SU-DHL-6 (cell line): ENCODE measurements at regions not wholly inside any gene's neighbourhood (a gene's known extent, or its start where the extent isn't known, plus 50 kb on each side); places are given as distances from the start of the nearest gene placed in this dataset.

Source experiments
- H2AFZ ChIP-seq: fragments of 200-600 bp; sonication (generic); 2 replicates; pipeline ENCODE4 v1.6.1; 2014; ENCODE audit warnings: low read depth, mild to moderate bottlenecking, moderate library complexity, mixed read lengths, antibody characterized with exemption, low read length; ENCODE audit not compliant: severe bottlenecking
- H3F3A ChIP-seq: fragments of 200-600 bp; shearing (Covaris generic); 2 replicates; pipeline ENCODE4 v1.6.0; 2016; ENCODE audit warnings: antibody characterized with exemption, mild to moderate bottlenecking; ENCODE audit not compliant: insufficient read depth
- H3K27ac ChIP-seq: fragments of 200-600 bp; sonication (generic); 2 replicates; pipeline ENCODE4 v1.5.1; 2016; ENCODE audit warnings: low read depth, mild to moderate bottlenecking, low read length, moderate library complexity, mixed read lengths
- H3K27me3 ChIP-seq: fragments of 200-600 bp; sonication (generic), shearing (Covaris generic); 2 replicates; pipeline ENCODE4 v1.6.0; 2014; ENCODE audit warnings: mild to moderate bottlenecking, low read length
- H3K36me3 ChIP-seq: fragments of 200-600 bp; sonication (generic); 2 replicates; pipeline ENCODE4 v1.6.1; 2014; ENCODE audit warnings: mild to moderate bottlenecking, low read length, mixed read lengths
- H3K4me2 ChIP-seq: fragments of 300-600, 200-600 bp; shearing (Covaris generic), sonication (generic); 2 replicates; pipeline ENCODE4 v1.6.0; 2014; ENCODE audit warnings: low read length, low read depth, mild to moderate bottlenecking; ENCODE audit not compliant: poor library complexity, severe bottlenecking
- H3K4me3 ChIP-seq: fragments of 200-600 bp; sonication (generic); 2 replicates; pipeline ENCODE4 v1.5.1; 2014; ENCODE audit warnings: antibody characterized with exemption, low read length, mild to moderate bottlenecking, mixed read lengths; ENCODE audit not compliant: insufficient read depth, poor library complexity, severe bottlenecking
- H3K79me2 ChIP-seq: fragments of 200-600 bp; sonication (generic); 2 replicates; pipeline ENCODE4 v1.6.1; 2014; ENCODE audit warnings: mild to moderate bottlenecking, low read length, moderate library complexity; ENCODE audit not compliant: insufficient read depth
- H3K9ac ChIP-seq: fragments of 200-600 bp; sonication (generic); 2 replicates; pipeline ENCODE4 v1.7.0; 2014; ENCODE audit warnings: mild to moderate bottlenecking, low read length
- H3K9me2 ChIP-seq: fragments of 200-600 bp; sonication (generic); replicated peaks from 2 replicates; pipeline ENCODE4 v1.6.1; 2014; ENCODE audit warnings: low read length; ENCODE audit not compliant: insufficient read depth
- H3K9me3 ChIP-seq: fragments of 200-600 bp; sonication (generic); 2 replicates; pipeline ENCODE4 v1.6.1; 2014; ENCODE audit warnings: low read length, mixed read lengths; ENCODE audit not compliant: insufficient read depth
- H4K20me1 ChIP-seq: fragments of 200-600 bp; sonication (generic); 2 replicates; pipeline ENCODE4 v1.6.1; 2014; ENCODE audit warnings: low read depth, mild to moderate bottlenecking, antibody characterized with exemption, low read length, moderate library complexity, mixed read lengths
- CTCF ChIP-seq: fragments of 200-600 bp; sonication (generic); IDR thresholded peaks from one replicate; pipeline ENCODE4 v1.5.1; 2017; ENCODE audit warnings: antibody characterized with exemption, mild to moderate bottlenecking, low read length, moderate library complexity; ENCODE audit not compliant: insufficient read depth, poor library complexity, severe bottlenecking
- EZH2phosphoT487 ChIP-seq: fragments of 200-600 bp; sonication (generic), shearing (Covaris generic); conservative IDR thresholded peaks from 2 replicates; pipeline ENCODE4 v1.6.1; 2018; ENCODE audit warnings: mild to moderate bottlenecking, antibody characterized with exemption, low read length, moderate library complexity, mixed read lengths

GRCh38 chr14:85974602-85975001, 444.7 kb downstream of the FLRT2 start:
- no peaks in the 10 kb centered on the region for H3K9me3 ChIP-seq
- H3K27ac ChIP-seq, result no peak overlapping the region
- no peaks in the 10 kb centered on the region for H3K79me2 ChIP-seq
- H3K9ac ChIP-seq, result no peak overlapping the region
- TF ChIP-seq CTCF (no peak), EZH2phosphoT487 (no peak)
- no peaks in the 10 kb centered on the region for H3K27me3 ChIP-seq
- no peaks in the 10 kb centered on the region for H3F3A ChIP-seq
- H3K9me2 ChIP-seq, result no peaks in the 10 kb centered on the region
- H3K4me2 ChIP-seq, result no peak overlapping the region
- H3K4me3 ChIP-seq, result no peak overlapping the region
- H3K36me3 ChIP-seq, result no peaks in the 10 kb centered on the region
- H4K20me1 ChIP-seq, result no peaks in the 10 kb centered on the region
- H2AFZ ChIP-seq, result no peak overlapping the region

GRCh38 chr14:85963486-85963885, 433.5 kb downstream of the FLRT2 start:
- Histone ChIP-seq H3K9ac (no peak overlapping the region), H3K27me3 (no peaks in the 10 kb centered on the region)

GRCh38 chr14:85960756-85961155, 430.8 kb downstream of the FLRT2 start:
- Histone ChIP-seq H4K20me1 (no peaks in the 10 kb centered on the region), H3K27me3 (no peaks in the 10 kb centered on the region), H3K9ac (no peak overlapping the region), H2AFZ (no peak overlapping the region), H3F3A (no peaks in the 10 kb centered on the region), H3K9me3 (no peaks in the 10 kb centered on the region), H3K9me2 (no peaks in the 10 kb centered on the region), H3K4me3 (no peak overlapping the region), H3K4me2 (no peak overlapping the region), H3K36me3 (no peaks in the 10 kb centered on the region), H3K79me2 (no peaks in the 10 kb centered on the region), H3K27ac (no peak overlapping the region)
- TF ChIP-seq EZH2phosphoT487 (no peak), CTCF (no peak)

More at GRCh38 chr14:85963486-85963885, 433.5 kb downstream of the FLRT2 start:
- no peaks in the 10 kb centered on the region for H3F3A ChIP-seq
- H3K9me2 ChIP-seq, result no peaks in the 10 kb centered on the region
- no peaks in the 10 kb centered on the region for H3K9me3 ChIP-seq
- no peaks in the 10 kb centered on the region for H3K36me3 ChIP-seq
- H3K4me2 ChIP-seq, result no peak overlapping the region
- no peak overlapping the region for H2AFZ ChIP-seq
- no peak for TF ChIP-seq EZH2phosphoT487
- no peak overlapping the region for H3K27ac ChIP-seq
- no peaks in the 10 kb centered on the region for H3K79me2 ChIP-seq
- H3K4me3 ChIP-seq, result no peak overlapping the region
- H4K20me1 ChIP-seq, result no peaks in the 10 kb centered on the region

- Histone ChIP-seq H3K36me3 (no peaks in the 10 kb centered on the region), H3K9me3 (no peaks in the 10 kb centered on the region), H3F3A (no peaks in the 10 kb centered on the region), H4K20me1 (no peaks in the 10 kb centered on the region), H3K27me3 (no peaks in the 10 kb centered on the region), H3K4me3 (no peak overlapping the region), H2AFZ (no peak overlapping the region), H3K27ac (no peak overlapping the region), H3K9me2 (no peaks in the 10 kb centered on the region), H3K4me2 (no peak overlapping the region), H3K79me2 (no peaks in the 10 kb centered on the region), H3K9ac (no peak overlapping the region)
- no peak for TF ChIP-seq EZH2phosphoT487
Measured at GRCh38 chr14:85959063-85959462, 429.1 kb downstream of the FLRT2 start.
